ENCODE measurements at regions not wholly inside any gene's neighbourhood (a gene's known extent, or its start where the extent isn't known, plus 50 kb on each side); places are given as distances from the start of the nearest gene placed in this dataset.

GRCh38 chr3:181383760-181384159 lies 328.0 kb upstream of the SOX2 start:
- Histone ChIP-seq H3K36me3 (ENCODE audit: insufficient read depth, low read length) (no peaks in the 10 kb centered on the region), H3K9me3 (ENCODE audit: low read depth, low read length) (peaks cover 1% of the 10 kb centered on the region), H3K4me1 (ENCODE audit: insufficient read depth, low read length) (no peaks in the 10 kb centered on the region), H3K27me3 (ENCODE audit: insufficient read depth, low read length) (no peaks in the 10 kb centered on the region), H3K79me2 (ENCODE audit: insufficient read depth, low read length) (no peaks in the 10 kb centered on the region), H3K27ac (ENCODE audit: low read depth, low read length) (no peak overlapping the region), H4K20me1 (ENCODE audit: insufficient read depth, low read length) (no peaks in the 10 kb centered on the region), H3K4me3 (ENCODE audit: insufficient read depth, low read length) (no peak overlapping the region), H2AFZ (ENCODE audit: low read length) (no peak overlapping the region), H3K4me2 (ENCODE audit: insufficient read depth, low read length) (no peak overlapping the region)
- no peak for DNase-seq (ENCODE audit: insufficient read length, low spot score, missing footprints)
- no peak for TF ChIP-seq CTCF (IDR thresholded peaks at IDR 0.05; ENCODE audit: extremely low read depth, low read depth, low read length)

- Histone ChIP-seq H3K27ac (ENCODE audit: low read depth, low read length) (no peak overlapping the region), H3K27me3 (ENCODE audit: insufficient read depth, low read length) (no peaks in the 10 kb centered on the region), H3K4me2 (ENCODE audit: insufficient read depth, low read length) (no peak overlapping the region), H4K20me1 (ENCODE audit: insufficient read depth, low read length) (no peaks in the 10 kb centered on the region), H3K4me1 (ENCODE audit: insufficient read depth, low read length) (no peaks in the 10 kb centered on the region), H2AFZ (ENCODE audit: low read length) (no peak overlapping the region), H3K79me2 (ENCODE audit: insufficient read depth, low read length) (no peaks in the 10 kb centered on the region), H3K4me3 (ENCODE audit: insufficient read depth, low read length) (no peak overlapping the region), H3K9me3 (ENCODE audit: low read depth, low read length) (peaks cover 1% of the 10 kb centered on the region), H3K36me3 (ENCODE audit: insufficient read depth, low read length) (no peaks in the 10 kb centered on the region)
- TF ChIP-seq CTCF (IDR thresholded peaks at IDR 0.05; ENCODE audit: extremely low read depth, low read depth, low read length) = no peak
- no peak for DNase-seq (ENCODE audit: insufficient read length, low spot score, missing footprints)
These were observed 328.5 kb upstream of the SOX2 start for GRCh38 chr3:181383201-181383600.

GRCh38 chr3:181382656-181383055 lies 329.1 kb upstream of the SOX2 start:
- no peak for TF ChIP-seq CTCF (IDR thresholded peaks at IDR 0.05; ENCODE audit: extremely low read depth, low read depth, low read length)
- no peaks in the 10 kb centered on the region for H3K79me2 ChIP-seq (ENCODE audit: insufficient read depth, low read length)
- H3K4me2 ChIP-seq (ENCODE audit: insufficient read depth, low read length) = no peak overlapping the region
- H3K27ac ChIP-seq (ENCODE audit: low read depth, low read length) = no peak overlapping the region
- H3K36me3 ChIP-seq (ENCODE audit: insufficient read depth, low read length) = no peaks in the 10 kb centered on the region
- H3K4me3 ChIP-seq (ENCODE audit: insufficient read depth, low read length) = no peak overlapping the region
- H3K27me3 ChIP-seq (ENCODE audit: insufficient read depth, low read length) = no peaks in the 10 kb centered on the region
- no peak for DNase-seq (ENCODE audit: insufficient read length, low spot score, missing footprints)
- H3K4me1 ChIP-seq (ENCODE audit: insufficient read depth, low read length) = no peaks in the 10 kb centered on the region
- peaks cover 1% of the 10 kb centered on the region for H3K9me3 ChIP-seq (ENCODE audit: low read depth, low read length)
- no peak overlapping the region for H2AFZ ChIP-seq (ENCODE audit: low read length)
- no peaks in the 10 kb centered on the region for H4K20me1 ChIP-seq (ENCODE audit: insufficient read depth, low read length)

GRCh38 chr3:181379278-181379677 lies 332.4 kb upstream of the SOX2 start:
- H3K27ac ChIP-seq (ENCODE audit: low read depth, low read length) = no peak overlapping the region
- H4K20me1 ChIP-seq (ENCODE audit: insufficient read depth, low read length) = no peaks in the 10 kb centered on the region
- no peaks in the 10 kb centered on the region for H3K27me3 ChIP-seq (ENCODE audit: insufficient read depth, low read length)
- H3K79me2 ChIP-seq (ENCODE audit: insufficient read depth, low read length) = no peaks in the 10 kb centered on the region
- no peaks in the 10 kb centered on the region for H3K36me3 ChIP-seq (ENCODE audit: insufficient read depth, low read length)
- DNase-seq (ENCODE audit: insufficient read length, low spot score, missing footprints) = no peak
- no peak overlapping the region for H2AFZ ChIP-seq (ENCODE audit: low read length)
- no peak for TF ChIP-seq CTCF (IDR thresholded peaks at IDR 0.05; ENCODE audit: extremely low read depth, low read depth, low read length)
- no peaks in the 10 kb centered on the region for H3K4me1 ChIP-seq (ENCODE audit: insufficient read depth, low read length)
- H3K4me3 ChIP-seq (ENCODE audit: insufficient read depth, low read length) = no peak overlapping the region
- no peak overlapping the region for H3K4me2 ChIP-seq (ENCODE audit: insufficient read depth, low read length)
- H3K9me3 ChIP-seq (ENCODE audit: low read depth, low read length) = peaks cover 1% of the 10 kb centered on the region

All from osteoblast (primary cell).